IMR-90 (cell line): ENCODE measurements at regions not wholly inside any gene's neighbourhood (a gene's known extent, or its start where the extent isn't known, plus 50 kb on each side); places are given as distances from the start of the nearest gene placed in this dataset.
A peak's percentile ranks its signal among the peaks of the same experiment; 100 is the strongest.

Experiments used
- ATAC-seq: fragments of 200-7000 bp; cut with Tn5 transposase; 2 replicates; pipeline ENCODE4 v1.9.1; 2020; ENCODE audit warnings: low read depth, mild to moderate bottlenecking, moderate library complexity
- BruUV-seq: library from RNA; stranded (reverse); fragments of 400-500 nt; replicated peaks from 2 replicates; lab custom pipeline; 2021; lab: Mats Ljungman, UMichigan
- CTCF ChIA-PET: fragments of 300-600 bp; formaldehyde crosslinking; extraction: SDS; loops from one replicate; lab custom pipeline; 2021; ENCODE audit warnings: antibody characterized with exemption; lab: Yijun Ruan, JAX
- POLR2A ChIA-PET: fragments of 300-600 bp; sonication (Branson Sonifier 250); formaldehyde crosslinking; loops from one replicate; lab custom pipeline; 2022; ENCODE audit warnings: antibody characterized with exemption; ENCODE audit not compliant: unreplicated experiment; lab: Charles Lee
- DNase-seq: peaks from one replicate; pipeline ENCODE4 v3.0.0; 2013
- H2AFZ ChIP-seq: replicated peaks from 2 replicates; pipeline ENCODE3; 2013; ENCODE audit warnings: low read length, mild to moderate bottlenecking; ENCODE audit not compliant: poor library complexity
- H2AK5ac ChIP-seq: 2 replicates; pipeline ENCODE4 v1.6.1; 2013; ENCODE audit warnings: low read depth, low read length, inconsistent platforms
- H2AK9ac ChIP-seq: replicated peaks from 2 replicates; pipeline ENCODE3; 2013; ENCODE audit warnings: mild to moderate bottlenecking, low read depth, low read length, moderate library complexity; ENCODE audit not compliant: poor library complexity
- H2BK120ac ChIP-seq: 2 replicates; pipeline ENCODE4 v1.6.1; 2013; ENCODE audit warnings: low read depth, low read length, inconsistent platforms
- H2BK15ac ChIP-seq: 3 replicates; pipeline ENCODE4 v1.6.1; 2013; ENCODE audit warnings: low read depth, low read length, inconsistent platforms
- H2BK20ac ChIP-seq: 2 replicates; pipeline ENCODE4 v1.6.1; 2013; ENCODE audit warnings: low read depth, mild to moderate bottlenecking, inconsistent platforms, low read length, moderate library complexity
- H2BK5ac ChIP-seq: 2 replicates; pipeline ENCODE4 v1.6.1; 2013; ENCODE audit warnings: mild to moderate bottlenecking, low read depth, low read length, inconsistent platforms; ENCODE audit not compliant: poor library complexity, severe bottlenecking
- H3K14ac ChIP-seq: replicated peaks from 2 replicates; pipeline ENCODE4 v1.6.1; 2013; ENCODE audit warnings: low read depth, low read length, inconsistent platforms
- H3K18ac ChIP-seq: 2 replicates; pipeline ENCODE4 v1.6.1; 2013; ENCODE audit warnings: low read depth, low read length, control low read depth
- H3K23ac ChIP-seq: 2 replicates; pipeline ENCODE4 v1.6.1; 2013; ENCODE audit warnings: low read depth, low read length, inconsistent platforms
- H3K27ac ChIP-seq: 2 replicates; pipeline ENCODE4 v1.5.1; 2013; ENCODE audit warnings: mild to moderate bottlenecking, control low read depth, low read length; ENCODE audit not compliant: insufficient read depth
- H3K27me3 ChIP-seq: 2 replicates; pipeline ENCODE4 v1.6.1; 2013; ENCODE audit warnings: low read length; ENCODE audit not compliant: control insufficient read depth, insufficient read depth
- H3K36me3 ChIP-seq: 2 replicates; pipeline ENCODE4 v1.6.1; 2013; ENCODE audit warnings: low read length, mixed read lengths; ENCODE audit not compliant: control insufficient read depth, insufficient read depth
- H3K4ac ChIP-seq: 2 replicates; pipeline ENCODE4 v1.6.1; 2013; ENCODE audit warnings: low read depth, low read length, inconsistent platforms
- H3K4me1 ChIP-seq: 2 replicates; pipeline ENCODE4 v1.6.1; 2013; ENCODE audit warnings: low read length, mixed read lengths; ENCODE audit not compliant: control insufficient read depth, insufficient read depth
- H3K4me2 ChIP-seq: 2 replicates; pipeline ENCODE4 v1.6.1; 2013; ENCODE audit warnings: low read depth, mild to moderate bottlenecking, control low read depth, low read length, moderate library complexity
- H3K4me3 ChIP-seq: 2 replicates; pipeline ENCODE4 v1.5.1; 2013; ENCODE audit warnings: low read depth, mild to moderate bottlenecking, control low read depth, low read length, moderate library complexity; ENCODE audit not compliant: insufficient read depth
- H3K56ac ChIP-seq: 2 replicates; pipeline ENCODE4 v1.6.1; 2013; ENCODE audit warnings: low read length, inconsistent platforms; ENCODE audit not compliant: insufficient read depth; ENCODE audit errors: extremely low read depth
- H3K79me1 ChIP-seq, 2 experiments: 2 replicates each; pipeline ENCODE4 v1.6.1; 2013; ENCODE audit warnings: low read length in 2 of 2, inconsistent platforms in 1 of 2, low read depth in 1 of 2
- H3K9ac ChIP-seq: 2 replicates; pipeline ENCODE4 v1.6.1; 2013; ENCODE audit warnings: low read depth, low read length, control low read depth
- H3K9me1 ChIP-seq: 2 replicates; pipeline ENCODE4 v1.6.1; 2013; ENCODE audit warnings: low read length, inconsistent platforms; ENCODE audit not compliant: insufficient read depth
- H3K9me3 ChIP-seq: 2 replicates; pipeline ENCODE4 v1.6.1; 2013; ENCODE audit warnings: low read length; ENCODE audit not compliant: control insufficient read depth, insufficient read depth
- H4K20me1 ChIP-seq: 2 replicates; pipeline ENCODE4 v1.6.1; 2013; ENCODE audit warnings: low read length, inconsistent platforms; ENCODE audit not compliant: insufficient read depth
- H4K5ac ChIP-seq: 2 replicates; pipeline ENCODE4 v1.6.1; 2013; ENCODE audit warnings: mild to moderate bottlenecking, low read depth, low read length, control low read depth
- H4K8ac ChIP-seq, 2 experiments: 2 replicates each; pipeline ENCODE4 v1.6.1; 2013; ENCODE audit warnings: low read depth in 2 of 2, low read length in 2 of 2, control low read depth in 1 of 2, inconsistent platforms in 1 of 2
- H4K91ac ChIP-seq: 2 replicates; pipeline ENCODE4 v1.6.1; 2013; ENCODE audit warnings: low read depth, low read length, inconsistent platforms; ENCODE audit not compliant: insufficient read depth
- BHLHE40 ChIP-seq: fragments of 150-350 bp; IDR thresholded peaks from 2 replicates; pipeline ENCODE4 v1.6.1; 2016; ENCODE audit warnings: mild to moderate bottlenecking, low read depth, low read length
- CEBPB ChIP-seq: IDR thresholded peaks from 2 replicates; pipeline ENCODE4 v1.6.1; 2012; ENCODE audit warnings: low read depth, low read length, improper control_type of control experiment
- CHD1 ChIP-seq: IDR thresholded peaks from 2 replicates; pipeline ENCODE4 v1.6.1; 2012; ENCODE audit warnings: low read depth, low read length, improper control_type of control experiment
- FOS ChIP-seq: fragments of 150-350 bp; IDR thresholded peaks from 2 replicates; pipeline ENCODE4 v1.6.1; 2016; ENCODE audit warnings: low read depth, low read length
- MAZ ChIP-seq: IDR thresholded peaks from 2 replicates; pipeline ENCODE4 v1.6.1; 2012; ENCODE audit warnings: low read depth, mild to moderate bottlenecking, low read length, improper control_type of control experiment, moderate library complexity, borderline replicate concordance
- MXI1 ChIP-seq: IDR thresholded peaks from 2 replicates; pipeline ENCODE4 v1.6.1; 2012; ENCODE audit warnings: low read depth, mild to moderate bottlenecking, low read length, moderate library complexity, borderline replicate concordance
- RAD21 ChIP-seq: IDR thresholded peaks from 2 replicates; pipeline ENCODE4 v1.6.1; 2012; ENCODE audit warnings: low read length, improper control_type of control experiment
- RCOR1 ChIP-seq: IDR thresholded peaks from 2 replicates; pipeline ENCODE4 v1.6.1; 2012; ENCODE audit warnings: mild to moderate bottlenecking, low read length, improper control_type of control experiment; ENCODE audit not compliant: insufficient replicate concordance
- RFX5 ChIP-seq: IDR thresholded peaks from 2 replicates; pipeline ENCODE4 v1.8.0; 2012; ENCODE audit warnings: low read depth, mild to moderate bottlenecking, low read length, moderate library complexity
- SMC3 ChIP-seq: fragments of 150-350 bp; IDR thresholded peaks from 2 replicates; pipeline ENCODE4 v1.6.1; 2016; ENCODE audit warnings: low read depth, mild to moderate bottlenecking, antibody characterized with exemption, low read length, moderate library complexity
- WGBS, 2 experiments: methylation state at CpG; one replicate each; pipeline versions ENCODE4 v1.1.5 to v1.1.7; 2013; ENCODE audit warnings: missing lambda C conversion rate in 2 of 2; ENCODE audit not compliant: insufficient read length in 1 of 2; ENCODE audit errors: extremely low coverage in 2 of 2; 5-methylcytosine and 5-hydroxymethylcytosine counted together
- dilution Hi-C: fragments of 300-500 bp; cut with HindIII; formaldehyde crosslinking; loops from one replicate; pipeline ENCODE4 v1.14.3; 2018; ENCODE audit warnings: low sequenced_read_pairs; ENCODE audit not compliant: unreplicated experiment
- in situ Hi-C: fragments of 300-500 bp; cut with MboI; formaldehyde crosslinking; loops from 3 replicates; pipeline ENCODE4 v1.14.3; 2019; ENCODE audit warnings: low sequenced_read_pairs, inconsistent platforms, mixed read lengths
- intact Hi-C: fragments of 100-400 bp; cut with micrococcal nuclease; formaldehyde crosslinking; loops from 2 replicates; pipeline ENCODE4 v1.10.0; 2022
- TF ChIP-seq, protein P1 (sequence below): fragments of 150-350 bp; IDR thresholded peaks from 2 replicates; pipeline ENCODE4 v1.6.1; 2016; ENCODE audit warnings: low read depth, mild to moderate bottlenecking, low read length, moderate library complexity, borderline replicate concordance
- TF ChIP-seq, protein P2 (sequence below): fragments of 150-350 bp; IDR thresholded peaks from 2 replicates; pipeline ENCODE4 v1.6.1; 2017; ENCODE audit warnings: mild to moderate bottlenecking, antibody characterized with exemption, low read length, low read depth

DNA sequence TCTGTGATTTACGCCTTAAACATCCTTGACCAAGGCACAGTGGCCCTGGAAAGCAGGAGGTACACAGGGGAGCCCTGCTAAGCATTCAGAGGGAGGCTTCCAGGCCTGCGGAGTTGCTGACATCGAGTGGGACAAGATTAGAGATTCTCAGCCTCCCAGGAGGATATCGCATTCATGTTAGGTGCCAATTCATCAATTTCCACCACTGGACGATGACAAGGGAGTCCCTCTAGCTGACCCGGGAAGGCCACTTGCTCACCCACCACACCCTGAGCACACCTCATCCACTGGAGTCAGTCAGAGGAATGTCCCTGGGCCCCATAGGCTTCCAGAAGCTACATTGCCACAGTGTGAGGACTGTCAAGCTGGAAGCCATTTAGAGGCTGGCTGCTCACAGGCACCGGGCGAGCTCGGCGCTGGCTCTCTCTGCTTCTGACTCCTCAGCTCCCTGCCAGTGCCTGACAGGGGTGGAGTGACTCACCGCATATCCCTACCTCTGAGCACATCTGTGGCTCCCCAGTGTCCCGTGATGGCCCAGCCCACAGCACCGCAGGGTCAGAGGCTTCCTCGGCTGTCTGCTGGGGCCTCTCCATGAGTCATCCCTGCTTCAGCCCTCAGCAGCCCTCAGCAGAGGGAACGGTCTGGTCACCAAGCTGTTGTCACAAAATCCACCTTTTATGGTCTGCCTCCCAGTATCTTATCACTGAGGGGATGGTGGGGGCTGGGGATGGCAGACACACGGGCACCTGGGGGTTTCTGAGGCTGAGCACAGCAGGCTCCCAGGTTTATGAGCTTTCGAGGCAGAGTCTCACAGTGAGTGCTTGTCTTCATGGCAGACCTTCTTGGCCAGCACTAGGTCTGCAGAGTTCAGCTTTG lies 117.5 kb downstream of the ZNF608 start (continued):
- TF ChIP-seq RAD21 (peak; percentile 39), CHD1 (peak; percentile 77; the same call in 1 of the 2 replicates), CEBPB (peak; percentile 52)

DNA sequence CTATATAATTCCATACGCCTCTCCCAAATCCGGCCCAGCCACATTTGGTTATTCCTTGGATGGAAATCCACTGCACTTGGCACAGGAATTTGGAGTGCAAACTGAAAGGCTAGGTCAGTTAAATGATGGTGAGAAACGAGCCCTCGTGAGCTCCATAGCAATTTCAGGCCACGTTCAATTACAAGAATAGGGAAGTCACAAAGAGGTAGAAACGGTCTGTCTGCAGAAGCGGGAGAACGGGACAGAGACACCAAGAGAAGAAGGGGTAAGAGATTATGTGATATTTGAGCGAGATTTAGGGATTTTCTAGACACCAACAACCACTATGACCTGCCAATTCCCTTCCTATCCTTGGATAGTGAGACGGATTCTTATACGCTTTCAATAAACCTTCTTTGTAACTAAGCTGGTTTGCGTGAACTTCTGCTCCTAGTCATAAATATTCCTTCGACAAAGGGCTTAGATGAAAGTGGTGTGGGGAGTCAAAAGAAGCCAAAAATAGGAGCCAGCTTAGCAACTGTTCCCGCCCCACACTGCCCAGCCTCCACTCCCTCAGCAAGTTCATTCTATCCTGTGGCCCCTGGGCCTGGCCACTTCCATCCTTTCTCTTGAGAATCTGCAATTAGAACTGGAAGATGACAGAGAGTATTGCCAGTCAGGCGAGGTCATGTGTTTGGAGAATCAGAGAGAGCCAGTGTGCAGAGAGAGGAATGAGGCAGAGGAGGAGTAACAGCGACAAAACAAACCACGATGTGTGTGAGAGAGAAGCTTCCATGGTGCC lies 118.4 kb downstream of the ZNF608 start:
- H2AFZ ChIP-seq, result peak overlapping the region; percentile 79
- TF ChIP-seq CEBPB, result no peak
- TF ChIP-seq BHLHE40, result no peak
- TF ChIP-seq RCOR1, result no peak
- no peak for TF ChIP-seq RFX5
- TF ChIP-seq, protein P1, sequence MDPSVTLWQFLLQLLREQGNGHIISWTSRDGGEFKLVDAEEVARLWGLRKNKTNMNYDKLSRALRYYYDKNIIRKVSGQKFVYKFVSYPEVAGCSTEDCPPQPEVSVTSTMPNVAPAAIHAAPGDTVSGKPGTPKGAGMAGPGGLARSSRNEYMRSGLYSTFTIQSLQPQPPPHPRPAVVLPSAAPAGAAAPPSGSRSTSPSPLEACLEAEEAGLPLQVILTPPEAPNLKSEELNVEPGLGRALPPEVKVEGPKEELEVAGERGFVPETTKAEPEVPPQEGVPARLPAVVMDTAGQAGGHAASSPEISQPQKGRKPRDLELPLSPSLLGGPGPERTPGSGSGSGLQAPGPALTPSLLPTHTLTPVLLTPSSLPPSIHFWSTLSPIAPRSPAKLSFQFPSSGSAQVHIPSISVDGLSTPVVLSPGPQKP, result no peak
- TF ChIP-seq MXI1, result no peak
- no peak for TF ChIP-seq MAZ
- no peak for TF ChIP-seq SMC3
- TF ChIP-seq FOS, result no peak
- TF ChIP-seq, protein P2, sequence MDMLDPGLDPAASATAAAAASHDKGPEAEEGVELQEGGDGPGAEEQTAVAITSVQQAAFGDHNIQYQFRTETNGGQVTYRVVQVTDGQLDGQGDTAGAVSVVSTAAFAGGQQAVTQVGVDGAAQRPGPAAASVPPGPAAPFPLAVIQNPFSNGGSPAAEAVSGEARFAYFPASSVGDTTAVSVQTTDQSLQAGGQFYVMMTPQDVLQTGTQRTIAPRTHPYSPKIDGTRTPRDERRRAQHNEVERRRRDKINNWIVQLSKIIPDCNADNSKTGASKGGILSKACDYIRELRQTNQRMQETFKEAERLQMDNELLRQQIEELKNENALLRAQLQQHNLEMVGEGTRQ, result no peak

More for the DNA sequence above, 118.4 kb downstream of the ZNF608 start:
- peak overlapping the region; percentile 99 for H2BK120ac ChIP-seq
- H3K56ac ChIP-seq, result peak overlapping the region; percentile 88; the same call in 1 of the 2 replicates
- peak overlapping the region; percentile 94 for H3K23ac ChIP-seq
- DNase-seq (peak; percentile 42), ATAC-seq (no peak)
- no peaks in the 10 kb centered on the region for H3K27me3 ChIP-seq
- H3K36me3 ChIP-seq, result no peaks in the 10 kb centered on the region
- 100% methylated on average over 5 of the region's 17 CpGs; no CpG with 5 or more reads in 1 of the 2 experiments for WGBS, 2 experiments
- H3K4me3 ChIP-seq, result no peak overlapping the region
- peaks cover 27% of the 10 kb centered on the region for H3K4me1 ChIP-seq
- peak overlapping the region; percentile 81 for H3K27ac ChIP-seq
- no peaks in the 10 kb centered on the region for H3K9me3 ChIP-seq
- H3K79me1 ChIP-seq, result peaks cover 0 to 17% of the 10 kb centered on the region in 2 experiments; a peak in 2 of 4 replicates
- intact Hi-C loops, result no loop called here
- peak overlapping the region; percentile 90 for H4K5ac ChIP-seq
- 0 out of 2 replicates have a peak overlapping the region, but pooled peaks have one; percentile 33 for H3K9ac ChIP-seq
- peak overlapping the region; percentile 95 for H2AK5ac ChIP-seq
- H3K4ac ChIP-seq, result peak overlapping the region; percentile 98
- peak overlapping the region; percentile 91 for H2BK5ac ChIP-seq
- no TSS peak for BruUV-seq
- H3K18ac ChIP-seq, result peak overlapping the region; percentile 88
- peak overlapping the region; percentile 56 for H2AK9ac ChIP-seq
- peaks cover 19% of the 10 kb centered on the region for H3K9me1 ChIP-seq
- ChIA-PET POLR2A (no interaction called here), CTCF (interaction anchor here (1.4 kb wide), 1 partner anchor 12 kb away, joined by 3 read pairs; no protein-coding TSS in a partner anchor)
- H2BK20ac ChIP-seq, result peak overlapping the region; percentile 92
- dilution Hi-C loops, result no loop called here
- peak overlapping the region; percentile 92 for H3K14ac ChIP-seq
- H4K20me1 ChIP-seq, result no peaks in the 10 kb centered on the region
- H2BK15ac ChIP-seq, result peak overlapping the region; percentile 98
- H4K91ac ChIP-seq, result peak overlapping the region; percentile 97
- H4K8ac ChIP-seq, result peak overlapping the region; percentile 89 to 93
- H3K4me2 ChIP-seq, result no peak overlapping the region
- in situ Hi-C loops, result no loop called here
